GM23248 (cell line): ENCODE measurements at regions not wholly inside any gene's neighbourhood (a gene's known extent, or its start where the extent isn't known, plus 50 kb on each side); places are given as distances from the start of the nearest gene placed in this dataset.

Source experiments
- EZH2 ChIP-seq: fragments of 200-600 bp; sonication (generic); IDR thresholded peaks from 2 replicates; pipeline ENCODE4 v1.6.1; 2018; ENCODE audit warnings: antibody characterized with exemption, mild to moderate bottlenecking; ENCODE audit not compliant: insufficient read depth, poor library complexity, severe bottlenecking
- EZH2phosphoT487 ChIP-seq: fragments of 200-600 bp; sonication (generic); IDR thresholded peaks from 2 replicates; pipeline ENCODE4 v1.6.1; 2018; ENCODE audit warnings: antibody characterized with exemption, moderate library complexity, mild to moderate bottlenecking, low read depth; ENCODE audit not compliant: insufficient read depth

DNA sequence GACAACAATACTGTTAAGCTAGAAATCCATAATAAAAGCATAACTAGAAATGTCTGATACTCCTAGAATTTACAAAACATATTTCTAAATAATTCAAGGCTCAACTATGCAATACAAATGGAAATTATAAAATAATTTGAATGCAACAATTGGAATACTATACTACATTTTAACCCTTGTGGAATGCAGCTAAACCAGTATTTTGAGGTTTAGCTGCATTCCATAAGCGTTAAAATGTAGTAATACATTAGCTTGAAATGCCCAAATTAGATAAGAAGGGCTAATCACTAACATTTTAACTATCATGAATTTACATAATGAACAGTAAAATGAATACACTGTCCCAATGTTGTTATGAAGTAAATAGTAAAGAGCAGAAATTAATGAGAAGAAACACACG is 617.2 kb upstream of the CHORDC1 start:
- no peak for TF ChIP-seq EZH2
- no peak for TF ChIP-seq EZH2phosphoT487
